PC-3 (cell line): ENCODE measurements at regions not wholly inside any gene's neighbourhood (a gene's known extent, or its start where the extent isn't known, plus 50 kb on each side); places are given as distances from the start of the nearest gene placed in this dataset.

ENCODE experiments used
- EZH2 ChIP-seq: fragments of 300-600 bp; sonication (generic); IDR thresholded peaks from one replicate; pipeline ENCODE4 v1.6.1; 2017; ENCODE audit warnings: antibody characterized with exemption, mild to moderate bottlenecking, low read length; ENCODE audit not compliant: unreplicated experiment
- TF ChIP-seq, protein P1 (sequence below): fragments of 300-600 bp; sonication (generic); conservative IDR thresholded peaks from 2 replicates; pipeline ENCODE4 v1.5.1; 2017; ENCODE audit warnings: antibody characterized with exemption, low read depth, mild to moderate bottlenecking, low read length

- TF ChIP-seq, protein P1, sequence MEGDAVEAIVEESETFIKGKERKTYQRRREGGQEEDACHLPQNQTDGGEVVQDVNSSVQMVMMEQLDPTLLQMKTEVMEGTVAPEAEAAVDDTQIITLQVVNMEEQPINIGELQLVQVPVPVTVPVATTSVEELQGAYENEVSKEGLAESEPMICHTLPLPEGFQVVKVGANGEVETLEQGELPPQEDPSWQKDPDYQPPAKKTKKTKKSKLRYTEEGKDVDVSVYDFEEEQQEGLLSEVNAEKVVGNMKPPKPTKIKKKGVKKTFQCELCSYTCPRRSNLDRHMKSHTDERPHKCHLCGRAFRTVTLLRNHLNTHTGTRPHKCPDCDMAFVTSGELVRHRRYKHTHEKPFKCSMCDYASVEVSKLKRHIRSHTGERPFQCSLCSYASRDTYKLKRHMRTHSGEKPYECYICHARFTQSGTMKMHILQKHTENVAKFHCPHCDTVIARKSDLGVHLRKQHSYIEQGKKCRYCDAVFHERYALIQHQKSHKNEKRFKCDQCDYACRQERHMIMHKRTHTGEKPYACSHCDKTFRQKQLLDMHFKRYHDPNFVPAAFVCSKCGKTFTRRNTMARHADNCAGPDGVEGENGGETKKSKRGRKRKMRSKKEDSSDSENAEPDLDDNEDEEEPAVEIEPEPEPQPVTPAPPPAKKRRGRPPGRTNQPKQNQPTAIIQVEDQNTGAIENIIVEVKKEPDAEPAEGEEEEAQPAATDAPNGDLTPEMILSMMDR, result no peak
- no peak for TF ChIP-seq EZH2
These were observed 110.1 kb upstream of the MED14 start for GRCh38 chrX:40845331-40845911.
